Stimulated activated CD8-positive, alpha-beta memory T cell treated with anti-CD3 and anti-CD28 coated beads, Interleukin-2, amount 100 ng/mL, for 1 hour (primary cell): ENCODE measurements at regions not wholly inside any gene's neighbourhood (a gene's known extent, or its start where the extent isn't known, plus 50 kb on each side); places are given as distances from the start of the nearest gene placed in this dataset.

Source experiments
- DNase-seq, 2 donors: peaks; one replicate each; pipeline ENCODE4 v3.0.0-alpha.2; 2020; ENCODE audit warnings: low read depth in 2 of 2

DNA sequence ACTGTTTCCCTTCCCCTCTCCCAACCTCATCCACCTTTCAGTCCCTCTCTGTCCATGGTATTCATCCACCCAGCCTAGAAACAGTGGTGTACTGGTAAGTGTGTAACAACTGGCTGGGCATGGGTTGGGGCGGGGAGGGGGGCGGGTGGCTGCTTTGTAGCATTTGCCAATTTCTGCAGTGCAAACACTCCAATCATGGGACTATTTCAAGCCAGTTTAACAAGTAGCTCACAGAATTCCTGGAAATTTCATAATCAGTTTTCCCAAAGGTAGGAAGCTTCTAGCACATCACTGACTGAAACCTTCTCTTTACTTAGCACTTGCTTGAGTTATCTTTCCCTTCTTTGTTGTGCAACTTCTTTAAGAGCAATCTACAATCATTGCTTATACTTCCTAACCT is 100.8 kb upstream of the WASF3 start:
- no peak for DNase-seq

DNA sequence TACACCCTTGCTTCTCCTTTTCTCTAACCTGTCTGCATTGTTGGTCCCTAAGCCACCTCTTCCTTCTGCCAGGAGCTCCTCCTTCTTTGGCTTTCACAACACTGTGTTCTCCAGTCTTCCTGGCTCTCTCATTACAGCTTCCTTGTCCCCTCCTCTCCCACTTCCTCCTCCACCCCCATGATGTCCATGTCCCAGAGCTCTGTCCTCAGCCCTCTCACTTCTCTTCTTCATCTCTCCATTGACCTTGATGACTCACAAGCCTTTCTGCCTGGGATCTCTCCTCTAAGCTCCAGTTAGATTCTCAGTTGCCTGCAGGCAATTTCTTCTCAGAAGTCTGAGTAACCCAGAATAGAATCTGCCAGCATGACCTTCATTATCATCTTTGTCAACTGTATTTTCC is 100.3 kb upstream of the WASF3 start:
- no peak for DNase-seq

DNA sequence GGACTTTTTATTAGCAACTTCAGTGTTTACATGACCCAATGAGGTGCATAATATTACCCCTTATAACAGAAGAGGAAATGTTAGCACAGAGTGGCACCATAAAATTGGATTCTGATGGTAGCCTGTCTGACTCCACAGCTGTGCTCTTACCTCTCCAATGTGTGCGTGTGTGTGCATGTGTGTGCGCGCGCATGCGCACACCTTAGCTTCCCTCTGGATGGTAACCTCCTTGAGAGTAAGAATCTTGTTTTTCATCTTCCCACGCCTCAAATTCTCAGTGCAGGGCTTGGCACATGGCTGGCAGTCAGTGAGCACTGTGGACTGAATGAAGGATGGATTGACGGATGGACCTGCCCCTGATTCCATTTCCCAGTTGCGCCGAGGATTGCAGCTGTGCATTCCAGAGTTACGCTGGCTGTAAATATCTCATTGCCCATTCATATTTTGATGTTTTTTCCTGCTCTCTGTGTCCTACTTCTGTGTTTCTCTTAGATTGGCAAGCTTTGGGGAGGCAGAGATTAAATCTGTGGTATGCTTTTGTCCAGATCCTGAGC is 99.2 kb upstream of the WASF3 start:
- no peak for DNase-seq

DNA sequence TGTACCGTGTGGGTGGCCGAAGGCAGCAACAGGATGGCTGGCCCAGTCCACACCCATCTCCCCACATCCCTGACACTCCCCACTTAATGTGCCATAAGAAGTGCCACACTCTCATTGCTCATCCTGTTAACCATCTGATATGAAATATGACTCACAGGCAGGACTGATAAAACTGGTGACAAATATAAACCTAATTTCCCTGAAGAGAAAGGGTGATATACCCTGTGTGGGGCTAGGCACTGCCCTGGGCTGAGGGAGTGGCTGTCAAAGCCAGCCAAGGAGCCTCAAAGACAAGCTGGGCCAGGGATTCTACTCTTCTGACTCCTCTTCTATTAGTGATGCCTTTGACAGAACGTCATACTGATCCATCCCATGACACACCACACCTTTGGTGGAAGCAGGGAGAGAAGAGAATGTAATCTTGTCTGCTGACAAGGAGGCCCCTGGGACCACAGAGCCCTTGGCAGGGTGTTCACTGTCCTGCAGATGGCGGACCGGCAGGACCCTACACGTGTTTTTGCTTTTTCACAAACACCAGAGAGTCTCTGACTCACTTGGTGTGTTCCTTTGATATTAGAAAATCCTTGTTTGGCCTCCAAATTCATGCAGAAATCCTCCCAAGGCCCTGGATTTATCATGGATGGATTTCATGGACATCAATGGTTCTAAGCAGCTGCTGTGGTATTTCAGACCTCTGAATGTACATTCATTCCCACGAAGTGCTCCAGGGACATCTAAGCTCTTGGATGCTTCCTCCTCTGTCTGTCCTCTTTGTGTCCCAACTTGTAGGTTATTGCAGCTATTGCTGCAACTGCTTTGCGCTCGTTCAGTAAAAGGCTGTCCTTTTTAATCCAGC is 98.0 kb upstream of the WASF3 start:
- no peak for DNase-seq

DNA sequence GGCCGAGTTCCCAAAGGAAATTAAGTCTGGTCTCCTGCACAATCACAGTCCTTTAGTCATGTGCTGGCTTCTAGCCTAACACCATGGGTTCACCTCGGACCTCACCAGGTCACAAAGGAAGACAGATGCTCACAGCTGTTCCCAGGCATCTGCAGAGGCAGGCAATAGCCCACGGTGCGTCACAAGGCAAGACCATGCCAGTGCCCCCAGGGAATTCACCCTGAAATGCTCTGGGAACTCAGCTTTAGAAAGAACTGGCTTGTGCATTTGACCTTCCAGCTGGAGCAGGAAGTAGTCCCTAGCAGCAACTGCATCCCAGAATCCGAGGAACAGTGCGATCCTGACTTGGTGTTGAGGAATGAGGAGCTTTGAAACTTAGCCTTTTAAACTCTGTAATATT is 96.8 kb upstream of the WASF3 start:
- no peak for DNase-seq

DNA sequence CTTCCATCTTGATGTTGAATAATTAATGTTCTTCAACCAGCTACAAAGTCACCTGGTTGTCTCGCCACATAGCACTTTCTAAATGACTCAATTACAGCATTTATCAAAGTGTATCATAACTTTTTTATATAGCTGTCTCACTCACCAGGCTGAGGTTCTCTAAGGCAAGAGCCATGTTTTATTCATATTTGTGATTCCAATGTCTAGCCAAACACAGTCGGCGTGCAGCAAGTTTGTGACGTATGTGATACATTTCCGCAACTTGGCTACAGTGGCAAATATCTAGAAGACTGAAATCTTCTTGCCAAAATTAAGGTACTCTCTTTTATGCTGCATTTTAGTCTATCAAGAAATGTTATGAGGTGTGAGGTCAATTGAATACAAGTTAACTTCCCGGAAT is 94.2 kb upstream of the WASF3 start:
- DNase-seq: no peak

DNA sequence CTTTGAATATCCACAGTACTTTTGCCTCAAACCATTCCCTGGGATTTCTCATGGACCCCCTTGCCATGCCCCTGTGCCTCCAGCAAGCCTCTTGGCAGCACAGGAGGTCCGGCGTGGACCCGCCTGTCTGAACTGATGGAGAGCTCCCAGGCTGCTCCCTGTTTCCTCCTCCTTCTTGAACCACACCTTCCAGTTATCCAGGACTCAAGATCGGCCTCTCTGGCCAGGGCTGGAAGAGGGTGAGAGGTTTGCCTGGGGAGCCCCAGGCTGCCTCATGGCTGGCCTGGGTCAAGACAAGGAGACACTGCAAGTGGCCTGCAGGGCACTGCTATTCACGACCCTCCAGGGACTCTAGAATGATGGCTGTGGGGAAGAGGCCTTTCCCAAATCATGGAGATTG is 93.6 kb upstream of the WASF3 start:
- DNase-seq: no peak

DNA sequence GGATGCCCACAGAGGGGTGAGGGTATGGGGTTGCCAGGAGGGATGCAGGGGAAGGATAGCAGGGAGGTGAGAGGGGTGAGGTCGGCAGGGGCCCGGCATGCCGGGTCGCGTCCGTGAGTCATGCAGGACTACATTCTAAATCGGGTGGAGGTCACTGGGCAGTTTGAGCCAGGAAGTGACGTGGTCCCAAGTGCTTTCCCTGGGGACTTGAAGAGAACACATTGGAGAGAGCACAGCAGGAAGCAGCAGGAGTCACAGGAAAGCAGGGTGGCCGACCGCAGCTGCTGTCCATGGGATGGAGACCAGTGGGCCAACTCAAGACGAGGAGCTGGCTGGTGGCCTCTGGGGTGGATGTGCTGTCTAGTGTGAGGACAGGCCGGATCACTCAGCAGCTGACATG is 92.0 kb upstream of the WASF3 start:
- DNase-seq: no peak

DNA sequence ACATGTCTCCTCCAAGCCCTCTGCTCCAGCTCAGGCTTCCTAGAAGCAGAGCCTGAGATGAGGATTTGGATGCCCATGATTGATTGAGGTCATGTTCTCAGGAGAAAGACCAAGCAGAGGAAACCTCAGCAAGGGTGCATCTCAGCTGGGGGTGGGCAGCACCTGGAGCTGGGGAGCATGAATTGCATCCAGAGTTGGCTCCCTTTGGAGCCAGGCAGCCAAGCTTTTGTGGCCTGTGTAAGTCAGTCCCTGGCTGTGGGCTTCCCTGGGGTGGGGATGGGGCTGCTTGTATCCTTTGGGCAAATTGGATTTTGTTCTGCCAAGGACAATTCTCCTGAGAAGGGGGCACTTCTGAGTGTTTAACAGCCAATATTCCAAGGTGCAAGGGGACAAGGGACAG is 91.5 kb upstream of the WASF3 start:
- no peak for DNase-seq

DNA sequence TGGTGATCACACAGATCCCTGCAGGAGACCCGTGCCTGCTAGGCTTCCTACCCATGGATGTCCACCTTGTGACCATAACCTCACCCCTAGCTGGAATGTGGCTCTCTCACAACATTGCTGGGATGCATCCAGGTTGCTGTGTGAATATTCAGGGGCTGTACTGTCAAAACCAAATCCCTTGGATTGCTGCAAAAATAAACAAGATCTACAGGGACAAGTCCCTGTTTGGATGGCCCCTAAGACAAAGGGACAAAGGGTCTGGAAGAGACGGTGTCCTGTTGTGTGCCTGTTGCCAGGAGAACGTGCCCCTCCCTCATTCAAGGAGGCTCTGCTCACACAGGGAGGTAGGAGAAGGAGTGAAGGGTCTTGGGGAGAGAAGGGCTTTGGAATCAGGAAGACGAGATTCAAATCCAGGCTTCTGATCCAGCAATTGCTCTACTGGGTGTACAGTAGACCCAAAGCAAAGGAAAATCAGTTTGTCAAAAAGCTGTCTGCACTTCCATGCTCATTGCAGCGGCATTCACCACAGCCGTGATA is 89.2 kb upstream of the WASF3 start:
- DNase-seq: no peak

DNA sequence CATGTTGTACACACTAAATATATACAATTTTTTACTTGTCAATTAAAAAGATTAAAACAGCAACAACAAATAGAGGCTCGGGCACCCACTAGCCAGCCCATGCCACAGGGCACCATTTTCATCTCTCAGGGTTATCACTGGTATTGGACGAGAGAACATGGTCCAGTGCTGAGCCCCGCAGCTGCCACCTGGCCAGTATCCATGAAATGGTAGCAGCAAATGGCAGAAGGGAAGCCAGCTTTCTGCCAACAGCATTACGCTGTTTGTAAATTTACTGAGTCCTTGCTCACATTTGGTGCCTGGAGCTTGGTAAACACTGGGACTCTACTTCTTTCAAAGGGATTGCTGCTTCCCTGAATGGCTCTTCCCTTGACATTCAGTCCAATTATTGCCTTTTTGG is 87.9 kb upstream of the WASF3 start:
- DNase-seq: no peak

DNA sequence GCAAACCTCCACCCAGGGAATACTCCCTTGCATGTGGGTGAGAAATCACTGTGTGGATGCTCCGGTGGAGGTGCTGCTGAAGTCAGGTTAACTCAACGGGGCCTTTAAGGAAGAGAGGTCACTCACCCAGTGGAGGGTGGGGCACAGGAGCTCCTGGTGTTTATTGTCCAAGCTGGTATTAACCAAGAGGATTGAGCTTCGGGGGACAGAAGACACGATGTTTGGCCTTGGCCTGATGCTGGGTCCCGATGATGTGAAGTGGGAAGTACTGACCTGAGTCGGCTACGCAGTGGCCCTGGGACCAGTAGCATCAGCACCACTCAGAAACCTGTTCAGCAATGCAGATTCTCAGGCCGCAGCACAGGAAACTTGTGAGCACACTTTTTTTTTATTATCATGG is 85.7 kb upstream of the WASF3 start:
- no peak for DNase-seq

DNA sequence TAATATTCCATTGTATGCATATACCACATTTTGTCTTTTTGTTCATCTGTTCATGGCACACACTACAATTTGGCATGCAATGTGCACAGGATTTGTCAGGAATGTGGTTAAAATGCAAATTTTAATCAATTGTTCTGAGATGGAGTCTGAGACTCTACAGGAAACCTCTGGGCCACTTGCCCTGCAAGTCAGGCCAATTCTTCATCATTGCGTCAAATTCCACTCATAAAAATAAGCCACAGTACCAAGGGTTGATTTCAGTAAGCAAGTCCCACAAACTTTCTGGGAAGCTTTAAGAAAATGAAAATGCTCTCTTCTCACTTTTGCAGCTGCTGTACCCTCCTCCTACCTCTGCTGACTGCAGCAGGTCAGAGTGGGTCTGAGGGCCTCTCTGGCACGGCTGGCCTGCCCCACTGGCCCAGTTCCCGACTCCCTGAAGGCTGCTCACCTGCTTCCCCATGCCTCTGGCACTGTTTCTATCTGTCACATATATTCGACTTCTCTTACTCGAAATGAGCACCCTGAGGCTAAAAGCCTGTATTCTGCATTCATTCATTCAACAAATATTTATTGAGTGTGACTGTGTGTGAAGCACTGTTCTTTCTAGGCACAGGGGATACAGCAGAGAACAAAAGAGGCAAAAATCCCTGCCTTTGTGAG is 83.8 kb upstream of the WASF3 start:
- no peak for DNase-seq

DNA sequence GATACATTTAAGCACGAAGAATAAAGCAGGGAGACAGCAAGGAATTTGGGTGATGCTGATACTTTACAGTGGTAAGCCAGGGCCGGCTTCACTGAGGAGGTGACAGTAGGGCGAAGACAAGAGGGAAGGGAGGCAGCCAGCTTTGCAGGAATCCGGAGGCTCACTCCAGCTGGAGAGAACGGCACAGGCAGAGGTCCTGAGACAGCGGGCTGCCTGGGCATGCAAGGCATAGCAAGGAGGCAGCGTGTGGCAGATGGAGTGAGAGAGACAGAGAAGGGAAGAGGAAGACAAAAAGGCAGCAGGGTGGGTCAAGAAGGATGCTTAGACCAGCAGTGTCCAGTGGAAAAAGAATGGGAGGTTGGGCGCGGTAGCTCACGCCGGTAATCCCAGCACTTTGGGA is 83.2 kb upstream of the WASF3 start:
- DNase-seq: no peak

DNA sequence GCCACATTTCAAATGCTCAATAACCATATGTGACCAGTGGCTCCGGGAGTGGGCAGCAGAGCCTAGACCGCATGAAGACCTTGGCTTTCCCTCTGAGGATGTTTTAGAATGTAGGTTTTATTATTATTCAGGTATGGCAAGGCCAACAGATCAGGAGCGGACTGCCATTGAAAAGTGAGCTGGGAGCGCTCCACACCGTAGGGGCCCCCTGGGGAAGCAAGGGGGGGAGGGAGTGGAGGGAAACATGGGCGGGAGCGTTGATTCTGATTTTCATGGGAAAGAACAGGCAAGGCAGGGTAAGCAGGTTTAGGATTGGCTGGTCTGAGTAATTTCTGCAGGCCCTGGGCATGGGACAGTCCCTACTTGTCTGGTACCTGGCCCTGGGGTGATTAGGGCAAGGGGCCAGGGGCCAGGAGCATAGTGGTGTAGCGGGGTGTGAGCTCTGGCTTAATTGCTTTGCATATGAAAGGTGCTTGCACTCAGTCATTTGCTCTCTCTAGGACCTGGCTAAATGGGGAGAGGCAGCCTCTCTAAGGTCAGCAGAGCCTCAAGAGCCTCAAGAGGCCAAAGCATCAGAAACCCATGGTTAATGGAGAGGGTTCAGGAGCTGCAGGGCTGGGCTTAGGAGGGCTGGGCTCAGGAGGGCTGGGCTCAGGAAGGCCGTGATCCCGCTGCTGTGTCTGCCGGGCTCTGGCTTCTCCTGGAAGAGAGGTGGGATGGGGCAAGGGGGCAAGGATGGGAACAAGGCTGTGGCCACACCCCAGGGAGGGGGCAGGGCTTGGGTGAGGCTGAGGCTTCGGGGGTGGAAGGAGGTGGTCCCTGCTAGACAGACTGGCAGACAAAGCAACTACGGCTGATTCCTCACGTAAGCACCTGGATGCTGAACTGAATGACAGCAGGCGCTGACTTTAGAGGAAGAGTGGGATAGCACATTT is 82.0 kb upstream of the WASF3 start:
- no peak for DNase-seq

DNA sequence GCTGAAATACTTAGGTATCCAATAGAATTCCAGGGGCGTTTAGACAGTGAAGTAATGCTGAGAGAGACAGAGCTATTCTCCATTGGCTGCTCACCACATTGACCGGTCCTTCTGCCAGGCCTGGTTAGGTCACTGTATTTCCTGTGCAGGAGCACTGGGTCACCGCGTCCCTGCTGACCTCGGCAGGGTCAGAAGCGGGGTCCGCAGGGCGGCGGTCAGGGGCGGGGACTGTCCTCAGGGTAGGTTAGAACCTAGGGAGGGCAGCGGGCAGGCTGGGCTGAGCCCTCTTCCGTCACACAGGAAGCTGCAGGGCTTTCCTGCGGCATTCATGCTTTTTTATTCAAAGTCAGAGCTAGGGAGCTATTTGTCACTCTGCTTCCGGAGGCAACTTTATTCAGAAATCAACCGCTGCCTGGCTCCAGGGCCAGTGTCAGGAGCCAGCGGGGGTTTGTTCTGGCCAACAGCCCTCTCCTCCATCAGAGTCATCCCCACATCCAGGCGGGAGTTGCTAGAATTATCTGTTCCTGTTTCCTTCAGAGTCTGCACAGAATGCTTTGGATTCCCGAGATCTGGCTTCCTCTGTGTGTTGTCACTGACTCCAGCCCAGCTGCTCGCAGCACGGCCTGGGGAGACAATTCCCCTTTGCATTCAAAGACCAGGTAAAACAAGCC is 81.2 kb upstream of the WASF3 start:
- DNase-seq: no peak

DNA sequence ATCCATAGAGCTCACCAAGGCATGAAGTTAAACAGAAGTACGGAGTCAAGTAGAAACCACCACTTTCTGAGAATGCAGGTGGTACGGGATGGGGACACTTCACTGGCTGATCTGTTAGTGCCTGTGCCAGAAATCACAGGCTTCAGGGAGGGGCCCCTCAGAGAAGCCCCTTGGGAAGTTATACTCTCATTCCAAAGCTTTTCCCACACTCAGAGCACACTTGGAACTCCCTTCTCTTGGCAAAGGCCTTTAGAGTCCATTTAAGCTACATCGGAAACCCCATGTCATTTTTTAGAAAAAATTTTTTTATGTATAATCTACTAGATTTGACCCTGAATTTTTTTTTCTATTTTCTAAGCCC is 80.7 kb upstream of the WASF3 start:
- DNase-seq: no peak

DNA sequence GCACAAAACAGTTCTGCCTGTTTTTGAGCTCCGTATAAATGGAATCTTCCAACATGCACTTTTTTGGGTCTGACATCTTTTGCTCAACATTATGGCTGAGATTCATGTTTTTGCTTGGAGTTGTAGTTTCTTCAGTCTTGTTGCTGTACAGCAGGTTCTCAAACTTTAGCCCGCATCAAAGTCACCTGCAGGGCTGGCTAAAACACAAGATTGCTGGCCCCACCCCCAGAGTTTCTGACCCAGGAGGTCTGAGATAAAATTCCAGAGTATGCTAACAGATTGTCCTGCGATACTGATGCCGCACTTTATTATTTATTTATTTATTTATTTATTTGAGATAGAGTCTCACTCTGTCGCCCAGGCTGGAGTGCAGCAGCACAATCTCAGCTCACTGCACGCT is 79.8 kb upstream of the WASF3 start:
- no peak for DNase-seq

DNA sequence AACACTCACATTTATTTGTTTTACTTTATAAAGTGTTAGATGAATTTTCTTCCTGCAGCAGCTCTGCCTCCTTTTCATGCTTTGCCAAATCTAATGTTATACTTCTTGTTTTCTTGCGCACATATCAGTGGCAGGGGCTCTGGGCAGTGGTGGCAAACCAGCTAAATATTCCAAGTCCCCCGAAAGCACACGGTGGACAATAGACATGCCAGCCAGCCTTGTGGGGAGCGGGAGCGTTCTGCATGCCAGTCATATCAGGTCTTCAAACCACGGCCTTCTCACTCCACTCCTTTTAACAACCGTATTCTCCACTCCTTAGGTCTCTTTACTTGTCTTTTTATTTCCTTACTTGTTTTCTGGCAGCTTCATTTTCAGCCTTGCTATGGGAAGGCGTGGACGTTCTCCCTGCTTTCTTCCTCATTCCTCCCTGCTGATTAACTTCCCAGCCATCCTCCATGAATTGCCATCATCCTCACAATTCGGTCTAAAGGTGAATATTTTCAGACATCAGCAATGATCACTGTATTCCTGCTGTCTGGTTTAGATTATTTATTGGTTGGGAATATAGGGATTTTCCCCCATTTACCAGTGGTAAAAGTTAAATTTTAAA is 77.1 kb upstream of the WASF3 start:
- no peak for DNase-seq

DNA sequence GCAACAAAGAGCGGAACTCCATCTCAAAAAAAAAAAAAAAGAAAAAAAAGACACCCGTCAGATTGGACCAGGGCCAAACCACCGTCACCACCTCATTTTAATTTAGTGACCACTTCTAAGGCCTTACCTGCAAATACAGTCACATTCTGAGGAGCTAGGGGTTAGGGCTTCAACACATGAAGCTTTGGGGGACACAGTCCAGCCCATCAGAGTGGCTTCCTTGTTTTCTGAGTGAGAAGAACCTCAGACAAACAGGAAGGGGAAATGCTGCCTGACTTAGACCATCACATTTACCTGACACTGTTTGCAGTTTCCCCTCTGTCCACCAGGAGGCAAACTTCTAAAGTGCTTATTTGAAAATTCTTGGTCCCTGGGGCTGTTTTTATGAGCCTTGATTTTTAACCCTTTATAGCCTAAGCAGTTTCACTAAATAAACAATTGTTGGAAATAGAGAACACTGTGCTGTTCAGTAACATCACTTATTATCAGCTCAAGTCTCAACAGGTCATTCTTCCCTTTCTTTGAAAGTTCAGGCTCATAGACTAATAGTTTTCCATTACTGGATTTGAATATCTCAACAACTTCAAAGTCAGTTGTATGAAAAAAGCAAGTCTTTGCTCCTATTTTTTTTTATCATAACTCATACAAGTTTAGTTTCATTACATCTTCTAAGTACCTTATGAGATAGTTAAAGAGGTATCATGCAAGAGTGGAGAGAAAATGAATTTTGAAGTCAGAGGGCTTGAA is 74.9 kb upstream of the WASF3 start:
- DNase-seq: peak; percentile 10 to 17
